GM18858 (cell line): ENCODE measurements at regions not wholly inside any gene's neighbourhood (a gene's known extent, or its start where the extent isn't known, plus 50 kb on each side); places are given as distances from the start of the nearest gene placed in this dataset.
A peak's percentile ranks its signal among the peaks of the same experiment; 100 is the strongest.
"Not testable (repeated sequence)": the region's sequence is repeated elsewhere in the genome, so short reads cannot be mapped to it uniquely, and the experiment has no call there.

Experiments used
- ATAC-seq: cut with Tn5 transposase; IDR thresholded peaks from one replicate; pipeline ENCODE4 v1.9.1; 2021; ENCODE audit not compliant: unreplicated experiment

GRCh38 chr3:15851735-15852134 is 54.0 kb upstream of the ANKRD28 start:
- ATAC-seq, result no peak

- ATAC-seq, result peak; percentile 63
Observed at GRCh38 chr3:15858547-15859506, 61.0 kb upstream of the ANKRD28 start.

- peak; percentile 79 for ATAC-seq
Observed at GRCh38 chr3:15859507-15860013, 61.8 kb upstream of the ANKRD28 start.

- ATAC-seq, result peak; percentile 21
Observed at GRCh38 chr3:15860014-15860934, 62.5 kb upstream of the ANKRD28 start.

- ATAC-seq, result no peak
Observed at GRCh38 chr3:15861163-15861562, 63.4 kb upstream of the ANKRD28 start.

GRCh38 chr3:15872807-15873206 is 75.0 kb upstream of the ANKRD28 start:
- ATAC-seq, result no peak

- ATAC-seq, result no peak
Observed at GRCh38 chr3:15873415-15873814, 75.6 kb upstream of the ANKRD28 start.

- no peak for ATAC-seq
Observed at GRCh38 chr3:15875016-15875689, 77.4 kb upstream of the ANKRD28 start.

- no peak for ATAC-seq
Observed at GRCh38 chr3:15876669-15877068, 78.9 kb upstream of the ANKRD28 start.

GRCh38 chr3:15877813-15878212 is 80.0 kb upstream of the ANKRD28 start:
- ATAC-seq, result no peak

GRCh38 chr3:15879787-15880186 is 82.0 kb upstream of the ANKRD28 start:
- not testable (repeated sequence) for ATAC-seq

- ATAC-seq, result no peak
Observed at GRCh38 chr3:15882577-15882976, 84.8 kb upstream of the ANKRD28 start.

GRCh38 chr3:15884132-15884531 is 86.4 kb upstream of the ANKRD28 start:
- ATAC-seq, result no peak

- ATAC-seq, result no peak
Observed at GRCh38 chr3:15886521-15886920, 88.7 kb upstream of the ANKRD28 start.

GRCh38 chr3:15887261-15887660 is 89.5 kb upstream of the ANKRD28 start:
- ATAC-seq, result no peak

GRCh38 chr3:15889936-15890335 is 92.2 kb upstream of the ANKRD28 start:
- ATAC-seq, result no peak

- ATAC-seq, result no peak
Observed at GRCh38 chr3:15892311-15893227, 94.8 kb upstream of the ANKRD28 start.

- no peak for ATAC-seq
Observed at GRCh38 chr3:15894382-15894781, 96.6 kb upstream of the ANKRD28 start.

GRCh38 chr3:15896500-15896899 is 98.7 kb upstream of the ANKRD28 start:
- ATAC-seq, result no peak

- ATAC-seq, result no peak
Observed at GRCh38 chr3:15899388-15899787, 101.6 kb upstream of the ANKRD28 start.
